ENCODE measurements at regions not wholly inside any gene's neighbourhood (a gene's known extent, or its start where the extent isn't known, plus 50 kb on each side); places are given as distances from the start of the nearest gene placed in this dataset.

GRCh38 chr3:71997066-71997653, 212.2 kb upstream of the PROK2 start:
- TF ChIP-seq CTCF (IDR thresholded peaks at IDR 0.05) = no peak
- TF ChIP-seq POLR2A (IDR thresholded peaks at IDR 0.05) = no peak
